Stomach (tissue), 8 donors: ENCODE measurements at regions not wholly inside any gene's neighbourhood (a gene's known extent, or its start where the extent isn't known, plus 50 kb on each side); places are given as distances from the start of the nearest gene placed in this dataset.

Experiments used
- DNase-seq, 2 donors: peaks; one replicate each; pipeline versions ENCODE4 v3.0.0 to v3.0.0-alpha.2; 2013 to 2019
- H3K27ac ChIP-seq, 5 donors: fragments of 200-600 bp in 4 of 5; sonication (generic) in 4 of 5; one replicate each; pipeline ENCODE4 v1.5.1; 2013 to 2019; ENCODE audit warnings: mild to moderate bottlenecking in 1 of 5, moderate library complexity in 1 of 5
- H3K27me3 ChIP-seq, 3 donors: fragments of 200-600 bp; sonication (generic); one replicate each; pipeline ENCODE4 v1.5.1; 2017 to 2019; ENCODE audit warnings: mixed run types in 1 of 3
- H3K36me3 ChIP-seq, 4 donors: fragments of 200-600 bp; sonication (generic); 1 replicate in 3 of 4; 2 replicates in 1 of 4; pipeline ENCODE4 v1.5.1; 2016 to 2019
- H3K4me1 ChIP-seq, 4 donors: fragments of 200-600 bp; sonication (generic); one replicate each; pipeline ENCODE4 v1.5.1; 2016 to 2019
- H3K4me3 ChIP-seq, 4 donors: fragments of 200-600 bp; sonication (generic) in 3 of 4; one replicate each; pipeline ENCODE4 v1.5.1; 2016 to 2019; ENCODE audit warnings: mild to moderate bottlenecking in 1 of 4
- H3K9me3 ChIP-seq, 4 donors: fragments of 200-600 bp; sonication (generic); one replicate each; pipeline ENCODE4 v1.5.1; 2016 to 2019
- CTCF ChIP-seq, 7 experiments: fragments of 450-650 bp in 4 of 7; fragments of 200-600 bp in 3 of 7; sonication (generic) in 3 of 7; IDR thresholded peaks; one replicate each; pipeline ENCODE4 v1.5.1; 2016 to 2019; ENCODE audit warnings: antibody characterized with exemption in 7 of 7, control low read depth in 2 of 7, mild to moderate bottlenecking in 1 of 7
- EP300 ChIP-seq: sonication (generic); formaldehyde crosslinking; IDR thresholded peaks from one replicate; pipeline ENCODE4 v1.6.1; 2017; ENCODE audit warnings: antibody characterized with exemption
- POLR2A ChIP-seq, 4 donors: fragments of 450-650 bp; IDR thresholded peaks; one replicate each; pipeline ENCODE4 v1.6.1; 2016; ENCODE audit warnings: antibody characterized with exemption in 4 of 4, control low read depth in 2 of 4, mild to moderate bottlenecking in 1 of 4, moderate library complexity in 1 of 4
- POLR2AphosphoS5 ChIP-seq, 3 donors: sonication (generic); formaldehyde crosslinking; IDR thresholded peaks; one replicate each; pipeline ENCODE4 v1.6.1; 2016; ENCODE audit warnings: antibody characterized with exemption in 3 of 3
- WGBS, 5 donors: extraction: QIAGEN DNeasy Blood & Tissue Kit in 3 of 5; methylation state at CpG; one replicate each; pipeline versions ENCODE4 v1.1.5 to v1.1.7; 2013 to 2018; 5-methylcytosine and 5-hydroxymethylcytosine counted together
- intact Hi-C: fragments of 100-400 bp; cut with DNase I; formaldehyde crosslinking; loops from one replicate; pipeline ENCODE4 v1.15.1; 2023; ENCODE audit warnings: low total_unique reads
- donor health status: healthy with polysubstance abuse.
- donor health status: Bipolar disorder and iron deficiency.
- donor health status: healthy.

- Histone ChIP-seq H3K4me1 (peaks cover 0 to 6% (median 0%) of the 10 kb centered on the region in 4 donors), H3K27me3 (no peaks in the 10 kb centered on the region), H3K9me3 (no peaks in the 10 kb centered on the region), H3K4me3 (no peak overlapping the region), H3K27ac (no peak overlapping the region), H3K36me3 (no peaks in the 10 kb centered on the region)
- no peak for DNase-seq
- intact Hi-C loops = no loop called here
- TF ChIP-seq CTCF (IDR thresholded peaks at IDR 0.05) (no peak), EP300 (no peak), POLR2A (IDR thresholded peaks at IDR 0.05) (no peak)
- 54 to 79% (median 75%) methylated on average over 1 of the region's 1 CpG for WGBS, 5 donors
These were observed 393.7 kb downstream of the GASK1B start for GRCh38 chr4:157779081-157779480.

- H3K27me3 ChIP-seq = no peaks in the 10 kb centered on the region
- DNase-seq = no peak
- no peak overlapping the region for H3K27ac ChIP-seq
- H3K4me1 ChIP-seq = peaks cover 0 to 6% (median 0%) of the 10 kb centered on the region in 4 donors
- H3K9me3 ChIP-seq = no peaks in the 10 kb centered on the region
- 47 to 84% (median 77%) methylated on average over 1 of the region's 1 CpG for WGBS, 5 donors
- H3K36me3 ChIP-seq = no peaks in the 10 kb centered on the region
- H3K4me3 ChIP-seq = no peak overlapping the region
- intact Hi-C loops = no loop called here
- no peak for TF ChIP-seq EP300
- no peak for TF ChIP-seq POLR2AphosphoS5 (IDR thresholded peaks at IDR 0.05)
- no peak for TF ChIP-seq CTCF (IDR thresholded peaks at IDR 0.05)
- TF ChIP-seq POLR2A (IDR thresholded peaks at IDR 0.05) = no peak
These were observed 395.8 kb downstream of the GASK1B start for GRCh38 chr4:157776930-157777528.

- TF ChIP-seq EP300 = no peak
These were observed 396.9 kb downstream of the GASK1B start for GRCh38 chr4:157775971-157776370.

GRCh38 chr4:157772907-157773306 is 399.9 kb downstream of the GASK1B start:
- Histone ChIP-seq H3K36me3 (no peaks in the 10 kb centered on the region), H3K4me1 (no peaks in the 10 kb centered on the region), H3K27me3 (no peaks in the 10 kb centered on the region), H3K4me3 (no peak overlapping the region), H3K9me3 (no peaks in the 10 kb centered on the region), H3K27ac (no peak overlapping the region)
- no peak for TF ChIP-seq POLR2A (IDR thresholded peaks at IDR 0.05)
- no peak for TF ChIP-seq POLR2AphosphoS5 (IDR thresholded peaks at IDR 0.05)
- WGBS, 5 donors = 38 to 90% (median 88%) methylated on average over 1 of the region's 1 CpG
- intact Hi-C loops = no loop called here
- no peak for DNase-seq

More at GRCh38 chr4:157775971-157776370, 396.9 kb downstream of the GASK1B start:
- intact Hi-C loops = no loop called here
- Histone ChIP-seq H3K4me1 (no peaks in the 10 kb centered on the region), H3K27ac (no peak overlapping the region), H3K9me3 (no peaks in the 10 kb centered on the region), H3K4me3 (no peak overlapping the region), H3K27me3 (no peaks in the 10 kb centered on the region), H3K36me3 (no peaks in the 10 kb centered on the region)
- DNase-seq = no peak

GRCh38 chr4:157768419-157768818 is 404.4 kb downstream of the GASK1B start:
- no peak overlapping the region for H3K4me3 ChIP-seq
- no peaks in the 10 kb centered on the region for H3K27me3 ChIP-seq
- H3K27ac ChIP-seq = no peak overlapping the region
- TF ChIP-seq POLR2A (IDR thresholded peaks at IDR 0.05) (no peak), POLR2AphosphoS5 (IDR thresholded peaks at IDR 0.05) (no peak)
- WGBS, 5 donors = 30 to 50% (median 38%) methylated on average over 1 of the region's 1 CpG
- intact Hi-C loops = no loop called here
- no peaks in the 10 kb centered on the region for H3K9me3 ChIP-seq
- H3K4me1 ChIP-seq = no peaks in the 10 kb centered on the region
- no peaks in the 10 kb centered on the region for H3K36me3 ChIP-seq
- DNase-seq = no peak

GRCh38 chr4:157763490-157763889 is 409.3 kb downstream of the GASK1B start:
- DNase-seq = no peak
- intact Hi-C loops = no loop called here
- no peak for TF ChIP-seq EP300
- TF ChIP-seq CTCF (IDR thresholded peaks at IDR 0.05) = no peak
- no peak for TF ChIP-seq POLR2AphosphoS5 (IDR thresholded peaks at IDR 0.05)
- no peak overlapping the region for H3K27ac ChIP-seq
- 63 to 85% (median 80%) methylated on average over 1 of the region's 1 CpG for WGBS, 5 donors
- no peaks in the 10 kb centered on the region for H3K27me3 ChIP-seq
- no peaks in the 10 kb centered on the region for H3K9me3 ChIP-seq
- no peaks in the 10 kb centered on the region for H3K4me1 ChIP-seq
- no peak overlapping the region for H3K4me3 ChIP-seq
- H3K36me3 ChIP-seq = no peaks in the 10 kb centered on the region
